Esophagus squamous epithelium (tissue), 4 donors: ENCODE measurements at regions not wholly inside any gene's neighbourhood (a gene's known extent, or its start where the extent isn't known, plus 50 kb on each side); places are given as distances from the start of the nearest gene placed in this dataset.

Experiments
- POLR2A ChIP-seq, 4 donors: fragments of 450-650 bp; IDR thresholded peaks; one replicate each; pipeline ENCODE4 v1.6.1; 2017; ENCODE audit warnings: antibody characterized with exemption in 4 of 4, mild to moderate bottlenecking in 4 of 4, moderate library complexity in 3 of 4
- TF ChIP-seq, protein P1 (sequence below), 6 experiments: fragments of 450-650 bp in 4 of 6; fragments of 200-600 bp in 2 of 6; sonication (generic) in 2 of 6; IDR thresholded peaks; one replicate each; pipeline ENCODE4 v1.5.1; 2016 to 2019; ENCODE audit warnings: antibody characterized with exemption in 6 of 6, mild to moderate bottlenecking in 4 of 6, moderate library complexity in 4 of 6

DNA sequence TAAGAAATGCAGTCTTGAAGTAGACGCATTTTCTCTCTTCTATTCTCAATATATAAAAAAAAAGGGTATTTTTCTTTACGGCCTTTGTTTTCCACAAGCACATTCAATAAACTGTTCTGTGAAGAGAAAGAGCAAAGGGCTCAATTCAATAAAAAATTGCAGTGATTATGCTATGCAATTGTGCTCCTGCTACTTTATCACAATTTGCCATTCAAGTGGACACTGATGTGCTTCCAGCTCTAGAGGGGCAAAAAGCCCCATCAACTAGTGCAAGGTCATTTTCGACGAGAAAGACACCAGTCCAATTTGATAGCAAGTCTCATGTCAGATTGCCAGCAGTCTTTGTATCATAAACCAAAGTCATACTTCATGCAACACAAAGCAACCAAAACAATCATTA, 82.6 kb upstream of the THSD7A start:
- TF ChIP-seq, protein P1, sequence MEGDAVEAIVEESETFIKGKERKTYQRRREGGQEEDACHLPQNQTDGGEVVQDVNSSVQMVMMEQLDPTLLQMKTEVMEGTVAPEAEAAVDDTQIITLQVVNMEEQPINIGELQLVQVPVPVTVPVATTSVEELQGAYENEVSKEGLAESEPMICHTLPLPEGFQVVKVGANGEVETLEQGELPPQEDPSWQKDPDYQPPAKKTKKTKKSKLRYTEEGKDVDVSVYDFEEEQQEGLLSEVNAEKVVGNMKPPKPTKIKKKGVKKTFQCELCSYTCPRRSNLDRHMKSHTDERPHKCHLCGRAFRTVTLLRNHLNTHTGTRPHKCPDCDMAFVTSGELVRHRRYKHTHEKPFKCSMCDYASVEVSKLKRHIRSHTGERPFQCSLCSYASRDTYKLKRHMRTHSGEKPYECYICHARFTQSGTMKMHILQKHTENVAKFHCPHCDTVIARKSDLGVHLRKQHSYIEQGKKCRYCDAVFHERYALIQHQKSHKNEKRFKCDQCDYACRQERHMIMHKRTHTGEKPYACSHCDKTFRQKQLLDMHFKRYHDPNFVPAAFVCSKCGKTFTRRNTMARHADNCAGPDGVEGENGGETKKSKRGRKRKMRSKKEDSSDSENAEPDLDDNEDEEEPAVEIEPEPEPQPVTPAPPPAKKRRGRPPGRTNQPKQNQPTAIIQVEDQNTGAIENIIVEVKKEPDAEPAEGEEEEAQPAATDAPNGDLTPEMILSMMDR (IDR thresholded peaks at IDR 0.05) = no peak
- TF ChIP-seq POLR2A (IDR thresholded peaks at IDR 0.05) = no peak
